ENCODE measurements at regions not wholly inside any gene's neighbourhood (a gene's known extent, or its start where the extent isn't known, plus 50 kb on each side); places are given as distances from the start of the nearest gene placed in this dataset.

DNA sequence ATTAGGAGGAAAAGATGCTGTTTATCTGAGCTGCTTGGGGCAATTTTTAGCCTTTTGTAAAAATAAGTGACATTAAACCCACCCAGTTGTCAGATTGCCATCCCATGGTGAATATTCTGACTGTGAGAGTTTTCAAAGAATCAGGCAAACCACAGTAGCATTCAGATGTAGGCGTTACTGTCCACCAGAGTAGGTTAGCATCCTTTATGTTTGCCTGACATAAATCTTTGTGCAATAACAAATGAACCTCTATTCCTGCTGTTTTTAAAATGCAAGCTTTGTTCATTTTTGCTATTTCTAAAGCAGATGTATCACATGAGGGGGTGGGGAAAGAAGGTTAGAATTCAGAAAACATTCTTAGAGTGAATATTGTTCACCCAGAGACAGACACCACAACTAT lies 427.8 kb downstream of the CDH9 start:
- no peak overlapping the region for H3K27ac ChIP-seq
- no peak for TF ChIP-seq CTCF (IDR thresholded peaks at IDR 0.05)

GRCh38 chr5:26601563-26601962 lies 436.8 kb downstream of the CDH9 start:
- Histone ChIP-seq H3K79me2 (no peaks in the 10 kb centered on the region), H3K4me3 (ENCODE audit: low read depth, low read length) (no peak overlapping the region), H3K4me2 (ENCODE audit: low read length) (no peak overlapping the region), H3K27me3 (ENCODE audit: control insufficient read depth, insufficient read depth, low read length) (no peaks in the 10 kb centered on the region), H3K27ac (no peak overlapping the region), H3K4me1 (no peaks in the 10 kb centered on the region), H2AFZ (no peak overlapping the region), H3K9me3 (ENCODE audit: control insufficient read depth, low read length) (no peaks in the 10 kb centered on the region), H3K9ac (no peak overlapping the region), H3K36me3 (ENCODE audit: control insufficient read depth, insufficient read depth, low read length) (no peaks in the 10 kb centered on the region)
- TF ChIP-seq CTCF (IDR thresholded peaks at IDR 0.05), result no peak

More for the DNA sequence above, 427.8 kb downstream of the CDH9 start:
- no peaks in the 10 kb centered on the region for H3K36me3 ChIP-seq (ENCODE audit: control insufficient read depth, insufficient read depth, low read length)
- no peak overlapping the region for H3K4me2 ChIP-seq (ENCODE audit: low read length)
- no peak overlapping the region for H2AFZ ChIP-seq
- no peaks in the 10 kb centered on the region for H3K9me3 ChIP-seq (ENCODE audit: control insufficient read depth, low read length)
- H3K4me3 ChIP-seq (ENCODE audit: low read depth, low read length), result no peak overlapping the region
- H3K79me2 ChIP-seq, result no peaks in the 10 kb centered on the region
- H3K4me1 ChIP-seq, result no peaks in the 10 kb centered on the region
- H3K9ac ChIP-seq, result no peak overlapping the region
- no peaks in the 10 kb centered on the region for H3K27me3 ChIP-seq (ENCODE audit: control insufficient read depth, insufficient read depth, low read length)

- Histone ChIP-seq H3K9me3 (ENCODE audit: control insufficient read depth, low read length) (no peaks in the 10 kb centered on the region), H3K36me3 (ENCODE audit: control insufficient read depth, insufficient read depth, low read length) (no peaks in the 10 kb centered on the region), H3K4me1 (no peaks in the 10 kb centered on the region), H3K79me2 (no peaks in the 10 kb centered on the region), H3K4me2 (ENCODE audit: low read length) (no peak overlapping the region), H2AFZ (no peak overlapping the region), H3K27ac (no peak overlapping the region), H3K4me3 (ENCODE audit: low read depth, low read length) (no peak overlapping the region), H3K27me3 (ENCODE audit: control insufficient read depth, insufficient read depth, low read length) (no peaks in the 10 kb centered on the region), H3K9ac (no peak overlapping the region)
- TF ChIP-seq CTCF (IDR thresholded peaks at IDR 0.05), result no peak
These were observed 455.9 kb downstream of the CDH9 start for GRCh38 chr5:26582350-26583045.

GRCh38 chr5:26579712-26580111 lies 458.7 kb downstream of the CDH9 start:
- Histone ChIP-seq H3K27ac (no peak overlapping the region), H3K4me3 (ENCODE audit: low read depth, low read length) (no peak overlapping the region), H3K27me3 (ENCODE audit: control insufficient read depth, insufficient read depth, low read length) (no peaks in the 10 kb centered on the region), H3K9ac (no peak overlapping the region), H3K36me3 (ENCODE audit: control insufficient read depth, insufficient read depth, low read length) (no peaks in the 10 kb centered on the region), H2AFZ (no peak overlapping the region), H3K4me1 (no peaks in the 10 kb centered on the region), H3K79me2 (no peaks in the 10 kb centered on the region), H3K4me2 (ENCODE audit: low read length) (no peak overlapping the region), H3K9me3 (ENCODE audit: control insufficient read depth, low read length) (no peaks in the 10 kb centered on the region)
- no peak for TF ChIP-seq CTCF (IDR thresholded peaks at IDR 0.05)

DNA sequence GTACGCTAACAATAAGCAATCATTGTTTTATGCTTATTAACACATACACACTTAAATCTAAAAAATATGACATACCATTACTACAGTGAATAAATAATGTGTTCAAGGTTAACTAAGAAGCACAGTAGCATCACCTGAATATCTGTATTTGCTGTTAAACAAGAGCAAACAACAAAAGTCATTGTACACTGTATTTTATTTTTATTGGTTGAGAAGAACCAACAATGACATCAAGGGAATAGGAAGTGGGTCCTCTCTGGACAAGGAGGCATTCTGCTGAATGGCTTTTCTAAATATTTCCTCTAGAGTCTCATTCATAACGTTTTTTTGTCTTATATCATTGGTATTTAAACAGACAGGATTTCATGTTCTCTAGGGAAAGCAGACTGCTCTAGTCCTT lies 460.4 kb downstream of the CDH9 start:
- no peak overlapping the region for H2AFZ ChIP-seq
- no peak for TF ChIP-seq CTCF (IDR thresholded peaks at IDR 0.05)
- no peak overlapping the region for H3K4me2 ChIP-seq (ENCODE audit: low read length)
- no peaks in the 10 kb centered on the region for H3K27me3 ChIP-seq (ENCODE audit: control insufficient read depth, insufficient read depth, low read length)
- no peaks in the 10 kb centered on the region for H3K36me3 ChIP-seq (ENCODE audit: control insufficient read depth, insufficient read depth, low read length)
- H3K4me1 ChIP-seq, result no peaks in the 10 kb centered on the region
- no peak overlapping the region for H3K9ac ChIP-seq
- no peaks in the 10 kb centered on the region for H3K9me3 ChIP-seq (ENCODE audit: control insufficient read depth, low read length)
- H3K79me2 ChIP-seq, result no peaks in the 10 kb centered on the region
- H3K27ac ChIP-seq, result no peak overlapping the region
- H3K4me3 ChIP-seq (ENCODE audit: low read depth, low read length), result no peak overlapping the region

Measured in parathyroid adenoma (tissue), 2 donors.